ENCODE measurements at regions not wholly inside any gene's neighbourhood (a gene's known extent, or its start where the extent isn't known, plus 50 kb on each side); places are given as distances from the start of the nearest gene placed in this dataset.

- TF ChIP-seq CTCF (conservative IDR thresholded peaks at IDR 0.05 in 1 of 2, IDR thresholded peaks at IDR 0.05 in 1 of 2; ENCODE audit: low read depth in 1 of 2, low read length in 2 of 2) (no peak), EZH2 (IDR thresholded peaks at IDR 0.05; ENCODE audit: low read length, missing control alignments) (no peak)
Observed at GRCh38 chr2:21912405-21912804, 788.6 kb downstream of the TDRD15 start.
